Frontal cortex (tissue), 3 donors: ENCODE measurements at regions not wholly inside any gene's neighbourhood (a gene's known extent, or its start where the extent isn't known, plus 50 kb on each side); places are given as distances from the start of the nearest gene placed in this dataset.
"Not testable (repeated sequence)": the region's sequence is repeated elsewhere in the genome, so short reads cannot be mapped to it uniquely, and the experiment has no call there.

Source experiments
- DNase-seq, 2 donors: peaks; one replicate each; pipeline ENCODE4 v3.0.0; 2012; ENCODE audit warnings: low spot score in 2 of 2
- FAIRE-seq: peaks from 2 replicates; lab custom pipeline; 2012; peaks lifted over from hg19 to GRCh38; lab: Jason Lieb, UNC
- donor health status: control.
- donor health status: control.
- donor health status: control.

DNA sequence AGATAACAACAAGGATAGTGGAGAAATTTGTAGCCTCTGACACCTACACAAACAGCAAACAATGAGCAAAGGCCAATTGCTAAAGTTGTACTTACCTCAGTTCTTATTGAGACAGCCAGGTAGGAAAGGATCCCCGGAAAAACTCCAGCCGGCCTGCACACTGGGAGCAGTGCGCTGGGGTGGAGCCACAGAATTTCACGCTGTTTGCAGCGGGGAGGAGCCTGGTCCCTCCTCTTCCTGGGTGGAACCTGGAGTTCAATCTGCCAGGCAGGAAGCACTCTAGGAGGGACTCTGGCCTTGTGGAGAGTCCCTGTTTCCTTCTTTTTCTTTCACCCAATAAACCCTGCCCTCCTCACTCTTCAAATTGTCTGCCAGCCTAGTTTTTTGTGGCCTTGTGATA lies 382.6 kb upstream of the TGIF2LX start:
- FAIRE-seq, DNase-seq: not testable (repeated sequence)

DNA sequence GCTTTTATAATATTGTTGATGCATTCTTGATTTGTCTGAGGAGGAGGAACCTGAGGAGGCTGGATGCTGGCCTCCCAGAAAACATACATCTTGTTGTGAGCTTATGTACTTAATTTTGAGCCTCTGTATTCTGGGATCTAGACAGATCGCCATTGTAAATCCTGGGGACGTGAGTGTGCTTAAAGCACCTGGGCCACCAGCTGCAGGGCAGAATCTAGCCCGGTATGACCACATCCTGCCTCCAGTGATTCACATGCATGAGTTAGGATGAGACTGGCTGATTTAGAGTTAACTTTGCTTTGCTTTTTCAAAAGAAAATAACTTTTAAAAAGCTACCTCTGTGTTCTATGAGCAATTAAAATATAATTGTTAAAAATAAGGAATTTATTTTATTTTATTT lies 364.6 kb upstream of the TGIF2LX start:
- FAIRE-seq, DNase-seq: not testable (repeated sequence)

DNA sequence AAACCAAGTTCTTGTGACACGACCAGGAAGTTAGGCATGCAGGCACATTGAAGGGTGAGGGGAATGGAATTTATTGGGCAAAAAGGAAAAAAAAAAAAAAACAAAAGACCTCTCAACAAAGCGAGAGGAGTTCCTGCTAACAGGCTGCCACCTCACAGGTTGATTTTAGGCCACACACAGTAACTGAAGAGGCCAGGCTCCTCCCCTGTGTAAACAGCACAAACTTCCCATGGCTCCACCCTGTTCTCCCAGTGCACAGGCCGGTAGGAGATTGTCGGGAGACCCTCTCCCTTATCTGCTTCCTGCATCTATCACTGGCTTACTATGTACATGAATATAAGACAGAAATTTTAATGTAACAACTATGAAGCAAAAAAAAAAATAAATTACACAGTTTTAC lies 359.6 kb upstream of the TGIF2LX start:
- not testable (repeated sequence) for DNase-seq, FAIRE-seq

DNA sequence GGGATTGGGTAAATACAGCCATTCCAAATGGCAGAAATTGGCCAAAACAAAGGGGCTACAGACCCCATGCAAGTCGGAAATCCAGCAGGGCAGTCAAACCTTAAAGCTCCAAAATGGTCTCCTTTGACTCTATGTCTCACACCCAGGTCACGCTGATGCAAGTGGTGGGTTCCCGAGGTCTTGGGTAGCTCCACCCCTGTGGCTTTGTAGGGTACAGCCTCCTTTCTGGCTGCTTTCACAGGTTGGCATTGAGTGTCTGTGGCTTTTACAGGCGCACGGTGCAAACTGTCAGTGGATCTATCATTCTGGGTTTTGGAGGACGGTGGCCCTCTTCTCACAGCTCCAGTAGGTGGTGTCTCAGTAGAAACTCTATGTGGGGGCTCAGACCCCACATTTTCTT lies 358.6 kb upstream of the TGIF2LX start:
- not testable (repeated sequence) for FAIRE-seq, DNase-seq

DNA sequence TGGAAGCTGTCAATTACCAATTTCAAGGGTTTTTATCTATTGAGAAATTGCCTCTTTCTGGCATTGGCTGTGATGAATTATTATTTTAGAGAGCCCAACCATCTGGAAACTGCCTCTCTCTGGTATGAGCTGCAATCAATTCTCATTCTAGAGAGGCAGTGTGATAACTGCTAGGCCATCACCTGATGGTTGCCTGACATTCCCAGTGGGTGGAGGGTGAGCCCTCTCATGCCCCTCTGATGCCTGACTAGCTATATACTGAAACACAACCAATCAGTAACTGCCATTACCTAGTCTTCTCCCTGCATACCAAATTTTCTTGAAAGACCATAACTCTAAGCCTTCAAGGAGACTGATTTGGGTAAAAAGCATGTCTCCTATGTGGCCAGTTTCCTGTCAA lies 353.9 kb upstream of the TGIF2LX start:
- not testable (repeated sequence) for FAIRE-seq, DNase-seq

DNA sequence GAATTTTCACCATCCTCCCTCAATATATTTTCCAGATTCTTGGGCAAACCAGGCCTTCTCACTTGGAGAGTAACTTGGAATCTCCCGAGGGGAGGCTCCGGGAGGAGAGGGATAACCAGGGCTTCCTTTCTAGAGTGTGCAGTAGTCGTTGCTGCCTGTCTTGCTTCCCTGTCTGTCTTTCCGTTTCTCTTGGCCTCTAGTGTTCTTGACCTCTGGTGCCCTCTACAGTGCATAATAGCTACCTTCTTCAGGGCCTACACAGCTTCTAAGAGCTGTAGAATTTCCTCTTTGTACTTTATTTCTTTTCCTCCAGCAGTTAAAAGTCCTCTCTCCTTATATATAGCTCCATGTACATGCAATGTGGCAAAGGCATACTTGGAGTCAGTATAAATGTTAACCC lies 339.8 kb upstream of the TGIF2LX start:
- FAIRE-seq, DNase-seq: not testable (repeated sequence)

DNA sequence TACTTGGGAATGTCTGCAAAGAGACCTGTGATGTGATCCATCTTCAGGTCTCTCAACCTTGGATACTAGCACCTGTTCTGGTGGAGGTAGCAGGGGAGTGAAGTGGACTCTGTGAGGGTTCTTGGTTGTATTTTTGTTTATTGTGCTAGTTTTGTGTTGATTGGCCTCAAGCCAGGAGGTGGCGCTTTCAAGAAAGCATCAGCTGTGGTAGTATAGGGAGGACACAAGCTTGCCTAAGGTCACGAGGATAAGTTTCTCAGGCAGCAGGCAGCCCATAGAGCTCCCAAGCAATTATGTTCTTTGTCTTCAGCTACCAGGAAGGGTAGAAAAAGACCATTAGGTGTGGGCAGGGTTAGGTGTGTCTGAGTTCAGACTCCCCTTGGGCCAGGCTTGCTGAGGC lies 289.9 kb upstream of the TGIF2LX start:
- FAIRE-seq, DNase-seq: not testable (repeated sequence)

DNA sequence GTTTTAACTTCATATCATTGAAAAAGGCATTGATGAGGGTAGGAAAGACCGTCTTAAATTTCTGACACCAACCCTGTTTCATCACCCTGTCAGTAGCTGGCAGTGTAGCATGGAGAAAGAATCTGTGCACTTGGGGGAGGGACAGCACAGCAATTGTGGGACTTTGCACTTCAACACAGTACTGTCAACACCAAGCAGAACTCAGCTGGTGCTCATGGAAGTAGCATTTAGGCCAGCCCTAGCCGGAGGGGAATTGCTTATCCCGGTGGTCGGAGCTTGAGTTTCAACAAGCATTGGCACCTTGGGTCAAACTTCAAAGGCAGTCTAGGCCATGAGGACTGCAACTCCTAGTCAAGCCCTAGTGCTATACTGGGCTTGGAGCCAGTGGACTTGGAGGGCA lies 285.8 kb upstream of the TGIF2LX start:
- not testable (repeated sequence) for FAIRE-seq, DNase-seq

DNA sequence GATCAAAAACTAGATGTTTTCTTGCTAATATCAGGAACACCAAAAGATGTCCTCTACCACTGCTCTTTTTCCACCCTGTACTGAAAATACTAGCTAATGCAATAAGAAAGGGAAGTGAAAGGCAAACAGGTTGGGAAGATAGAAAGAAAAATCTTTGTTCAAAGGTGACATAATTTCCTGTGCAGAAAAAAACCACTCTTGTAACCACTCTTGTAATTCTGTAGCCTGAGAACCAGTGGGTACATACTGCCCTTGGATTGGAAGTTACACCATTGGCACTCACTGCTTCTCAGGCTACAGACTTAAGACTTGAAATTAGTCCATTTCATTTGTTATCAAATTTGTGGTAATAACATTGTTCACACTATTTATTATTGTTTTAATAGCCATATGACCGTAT lies 263.0 kb upstream of the TGIF2LX start:
- not testable (repeated sequence) for FAIRE-seq, DNase-seq

DNA sequence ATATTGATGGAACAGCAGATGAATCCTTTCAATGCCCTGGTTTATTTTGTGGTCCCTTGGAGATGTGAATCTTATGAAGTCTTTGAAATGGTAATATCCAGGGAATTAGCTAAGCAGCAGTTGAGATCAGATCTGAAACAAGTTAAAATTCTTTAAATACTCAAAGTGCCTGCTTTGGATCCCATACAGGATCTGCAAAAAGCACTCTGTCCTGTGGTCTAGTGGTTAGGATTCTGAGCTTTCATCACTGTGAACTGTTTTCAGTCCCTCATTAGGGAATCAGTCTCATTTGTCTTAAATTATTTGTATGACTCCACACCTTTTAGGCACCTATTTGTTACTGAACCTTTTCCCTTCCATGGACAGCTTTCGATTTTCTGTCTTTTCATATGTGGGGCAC lies 215.2 kb upstream of the TGIF2LX start:
- DNase-seq, FAIRE-seq: not testable (repeated sequence)

DNA sequence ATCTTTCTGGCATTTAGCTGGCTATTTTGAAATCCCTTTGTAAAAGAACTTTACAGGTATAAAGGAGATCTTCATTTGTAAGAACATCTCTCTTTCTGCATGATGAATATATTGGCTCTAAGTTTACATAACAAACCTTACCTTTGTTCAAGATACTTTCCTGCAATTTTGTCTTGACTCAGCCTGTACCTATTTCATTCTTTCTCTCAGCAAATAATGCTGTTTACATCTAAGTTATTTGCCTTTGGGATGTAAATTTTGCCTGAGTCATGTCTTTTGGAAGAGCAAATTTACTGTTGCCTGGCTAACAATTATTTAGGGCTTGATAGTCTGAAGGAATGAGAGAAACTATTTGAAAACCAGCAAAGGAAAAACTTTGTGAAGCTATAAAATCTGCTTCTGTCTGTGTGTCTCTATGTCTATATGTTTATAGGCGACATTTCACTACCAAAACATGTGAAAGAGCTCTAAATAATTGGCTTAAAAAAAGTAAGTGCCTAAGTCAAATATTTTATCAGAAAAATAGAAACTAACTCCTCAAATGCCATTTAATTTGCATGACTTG lies 214.3 kb upstream of the TGIF2LX start:
- FAIRE-seq, DNase-seq: not testable (repeated sequence)

DNA sequence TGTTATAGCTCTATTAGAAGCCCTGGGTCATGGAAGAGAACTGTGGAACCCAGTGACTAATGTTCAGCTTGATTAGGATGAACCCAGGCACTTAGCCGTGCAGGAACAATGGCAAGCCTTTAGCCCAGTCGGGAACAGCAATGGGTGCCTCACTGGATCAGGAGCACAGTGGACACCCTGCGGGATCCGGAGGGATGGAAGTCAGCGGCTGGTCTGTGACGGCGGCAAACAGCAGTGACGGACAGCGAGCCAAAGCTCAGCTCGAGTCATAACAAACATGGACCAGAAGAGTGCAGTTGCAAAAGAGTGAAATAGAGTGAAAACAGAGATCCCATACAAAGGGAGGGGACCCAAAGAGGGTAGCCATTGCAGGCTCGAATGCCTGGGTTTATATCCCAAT lies 187.3 kb upstream of the TGIF2LX start:
- not testable (repeated sequence) for FAIRE-seq, DNase-seq

DNA sequence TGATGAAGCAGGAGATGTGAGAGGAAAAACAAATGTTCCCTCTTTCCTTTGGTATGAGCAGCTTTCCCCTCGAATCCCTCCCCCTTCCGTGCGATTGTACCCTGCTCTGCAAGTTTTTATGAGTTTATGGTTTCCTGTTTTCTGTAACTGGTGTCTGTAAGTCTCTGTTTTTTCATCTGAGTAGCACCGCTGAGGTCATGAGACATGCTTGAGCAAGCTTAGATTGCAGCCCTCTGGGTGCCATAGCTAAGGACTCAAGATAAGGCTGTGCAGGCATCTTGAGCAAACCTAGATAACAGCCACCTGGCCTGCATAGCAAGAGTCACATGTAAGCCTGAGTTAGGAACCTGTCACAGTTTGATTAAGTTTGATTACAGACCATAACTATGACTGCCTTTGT lies 165.2 kb upstream of the TGIF2LX start:
- FAIRE-seq, DNase-seq: not testable (repeated sequence)

DNA sequence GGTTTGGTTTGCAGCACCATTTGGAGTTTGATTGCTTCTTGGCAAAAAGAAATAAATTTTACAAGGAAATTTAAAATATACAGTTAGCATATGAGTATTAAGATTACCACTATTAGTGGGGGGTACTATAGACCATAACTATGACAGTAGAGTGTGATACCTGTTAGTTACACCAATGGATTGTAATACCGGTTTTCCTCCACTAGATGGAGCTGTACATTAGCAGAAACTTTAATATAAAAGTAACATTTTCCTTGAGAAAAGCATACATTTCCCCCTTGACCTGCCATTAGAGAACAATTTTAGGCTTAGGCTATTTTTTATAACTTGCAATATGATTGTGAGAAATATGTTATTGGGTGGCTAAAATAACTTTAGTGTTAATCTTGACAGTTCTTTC lies 163.9 kb upstream of the TGIF2LX start:
- peak; percentile 64 for FAIRE-seq
- DNase-seq, result not testable (repeated sequence)

DNA sequence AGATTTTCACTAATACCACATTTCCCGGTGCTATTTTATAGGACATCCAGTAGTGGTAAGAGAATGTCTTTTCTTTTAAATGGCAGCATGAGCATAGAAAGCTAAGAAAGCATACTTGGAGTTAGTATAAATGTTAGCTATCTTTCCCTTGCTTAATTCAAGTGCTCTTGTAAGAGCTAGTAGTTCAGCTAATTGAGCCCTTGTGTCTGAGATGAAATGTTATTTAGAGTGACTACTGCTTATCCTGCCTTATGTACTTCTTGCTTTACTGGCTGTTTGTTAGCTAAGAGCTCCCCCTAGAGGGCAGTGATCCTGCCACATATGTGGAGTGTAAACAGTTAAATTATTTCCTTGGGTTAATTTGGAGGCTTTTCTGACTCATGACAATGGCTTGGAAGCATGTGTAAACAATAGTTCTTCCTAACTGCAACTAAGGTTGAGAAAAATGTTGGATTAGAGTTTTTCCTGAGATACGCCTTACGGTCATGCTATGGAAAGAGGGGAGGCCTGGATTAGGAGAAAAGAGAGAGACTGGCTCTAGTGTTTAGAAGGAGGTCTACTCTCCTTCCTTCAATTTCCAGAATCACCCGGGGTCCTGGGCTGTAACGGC lies 162.5 kb upstream of the TGIF2LX start:
- not testable (repeated sequence) for FAIRE-seq, DNase-seq

DNA sequence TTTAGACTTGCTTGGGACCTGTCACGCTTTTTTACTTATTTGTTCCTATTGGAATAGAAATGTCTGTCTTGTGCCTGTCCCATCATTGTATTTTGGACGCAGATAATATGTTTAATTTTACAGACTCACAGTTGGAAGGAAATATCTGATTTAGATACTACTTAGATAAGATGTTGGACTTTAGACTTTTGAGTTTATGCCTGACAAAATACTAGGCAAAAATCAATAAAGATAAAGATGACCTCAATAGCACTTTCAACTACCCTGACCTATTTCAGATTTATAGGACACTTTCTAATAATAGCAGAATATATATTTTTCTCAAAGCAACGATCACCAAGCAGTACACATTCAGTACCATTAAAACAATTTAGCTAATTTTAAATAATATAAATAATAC lies 150.1 kb upstream of the TGIF2LX start:
- not testable (repeated sequence) for FAIRE-seq, DNase-seq

DNA sequence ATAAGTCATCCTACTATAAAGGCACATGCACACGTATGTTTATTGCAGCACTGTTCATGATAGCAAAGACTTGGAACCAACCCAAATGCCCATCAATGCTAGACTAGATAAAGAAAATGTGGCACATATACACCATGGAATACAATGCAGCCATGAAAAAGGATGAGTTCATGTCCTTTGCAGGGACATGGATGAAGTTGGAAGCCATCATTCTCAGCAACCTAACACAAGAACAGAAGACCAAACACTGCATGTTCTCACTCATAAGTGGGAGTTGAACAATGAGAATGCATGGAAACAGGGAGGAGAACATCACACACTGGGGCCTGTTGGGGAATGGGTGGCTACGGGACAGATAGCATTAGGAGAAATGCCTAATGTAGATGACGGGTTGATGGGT lies 110.3 kb upstream of the TGIF2LX start:
- FAIRE-seq, DNase-seq: not testable (repeated sequence)

DNA sequence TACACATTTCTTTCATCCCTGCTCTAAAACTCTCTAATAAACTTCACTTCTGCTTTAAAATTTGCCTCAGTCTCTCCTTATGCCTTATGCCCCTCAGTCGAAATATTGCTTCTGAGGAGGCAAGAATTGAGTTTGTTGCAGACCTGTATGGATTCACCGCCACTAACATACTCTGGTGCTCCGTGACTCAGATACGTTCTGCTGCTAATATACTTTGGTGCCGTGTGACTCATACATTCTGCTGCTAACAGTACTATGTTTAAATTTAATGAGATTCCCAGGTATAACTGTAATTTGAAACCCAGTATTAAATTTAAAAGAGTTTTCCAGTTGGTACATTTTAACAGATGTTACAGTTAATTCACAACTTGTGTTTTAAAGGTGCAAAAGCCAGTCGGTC lies 82.0 kb upstream of the TGIF2LX start:
- FAIRE-seq, DNase-seq: not testable (repeated sequence)

DNA sequence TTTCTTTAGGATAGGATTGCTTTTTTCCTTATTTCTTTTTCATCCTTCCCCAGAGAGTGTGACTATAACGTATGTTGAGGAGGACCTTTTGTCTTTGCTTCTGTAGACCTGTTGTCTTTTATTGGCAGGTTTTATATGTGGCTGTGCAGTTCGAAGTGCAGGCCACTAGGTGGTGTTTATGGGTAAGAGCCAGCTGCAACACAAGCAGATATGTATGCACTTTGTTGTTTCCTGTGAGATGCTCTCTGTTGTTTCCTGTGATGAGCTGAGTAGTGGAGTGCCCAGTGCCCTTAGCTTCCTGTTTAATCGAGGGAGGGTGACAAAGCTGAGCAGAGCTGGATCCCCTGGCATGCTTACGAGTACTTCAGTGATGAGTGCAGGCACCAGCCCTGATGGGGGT lies 50.0 kb upstream of the TGIF2LX start:
- FAIRE-seq, result peak; percentile 56

More for the DNA sequence above, 50.0 kb upstream of the TGIF2LX start:
- not testable (repeated sequence) for DNase-seq
